Choroid plexus epithelial cell (primary cell): ENCODE measurements at regions not wholly inside any gene's neighbourhood (a gene's known extent, or its start where the extent isn't known, plus 50 kb on each side); places are given as distances from the start of the nearest gene placed in this dataset.

Experiments
- DNase-seq: peaks from one replicate; pipeline ENCODE4 v3.0.0-alpha.2; 2010; ENCODE audit warnings: low read depth
- H3K4me3 ChIP-seq: 2 replicates; pipeline ENCODE4 v1.5.1; 2011; ENCODE audit warnings: low read depth, mild to moderate bottlenecking, control low read depth, low read length, moderate library complexity
- TF ChIP-seq, protein P1 (sequence below): conservative IDR thresholded peaks from 2 replicates; pipeline ENCODE4 v1.5.1; 2011; ENCODE audit warnings: low read depth, mild to moderate bottlenecking, control low read depth, inconsistent platforms, low read length, moderate library complexity

DNA sequence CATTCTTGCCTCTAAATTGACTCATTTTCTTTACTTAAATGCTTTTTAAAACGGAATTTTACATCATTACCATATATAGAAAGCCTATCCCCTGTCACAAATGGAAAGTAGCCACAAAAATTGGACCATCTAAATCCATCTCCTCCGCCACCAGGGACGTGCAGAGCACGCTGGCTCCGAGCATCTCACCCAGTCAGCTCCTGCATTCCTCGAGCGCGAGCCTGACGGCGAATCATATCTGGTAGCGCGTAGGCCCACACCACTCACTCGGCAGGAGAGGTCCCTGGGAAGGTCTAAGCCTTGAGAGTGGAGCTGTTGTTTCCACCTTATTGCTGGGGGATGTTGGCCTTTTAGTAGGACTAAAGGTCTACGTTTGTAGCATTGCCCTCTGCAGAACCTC, 152.4 kb downstream of the TRIM29 start:
- TF ChIP-seq, protein P1, sequence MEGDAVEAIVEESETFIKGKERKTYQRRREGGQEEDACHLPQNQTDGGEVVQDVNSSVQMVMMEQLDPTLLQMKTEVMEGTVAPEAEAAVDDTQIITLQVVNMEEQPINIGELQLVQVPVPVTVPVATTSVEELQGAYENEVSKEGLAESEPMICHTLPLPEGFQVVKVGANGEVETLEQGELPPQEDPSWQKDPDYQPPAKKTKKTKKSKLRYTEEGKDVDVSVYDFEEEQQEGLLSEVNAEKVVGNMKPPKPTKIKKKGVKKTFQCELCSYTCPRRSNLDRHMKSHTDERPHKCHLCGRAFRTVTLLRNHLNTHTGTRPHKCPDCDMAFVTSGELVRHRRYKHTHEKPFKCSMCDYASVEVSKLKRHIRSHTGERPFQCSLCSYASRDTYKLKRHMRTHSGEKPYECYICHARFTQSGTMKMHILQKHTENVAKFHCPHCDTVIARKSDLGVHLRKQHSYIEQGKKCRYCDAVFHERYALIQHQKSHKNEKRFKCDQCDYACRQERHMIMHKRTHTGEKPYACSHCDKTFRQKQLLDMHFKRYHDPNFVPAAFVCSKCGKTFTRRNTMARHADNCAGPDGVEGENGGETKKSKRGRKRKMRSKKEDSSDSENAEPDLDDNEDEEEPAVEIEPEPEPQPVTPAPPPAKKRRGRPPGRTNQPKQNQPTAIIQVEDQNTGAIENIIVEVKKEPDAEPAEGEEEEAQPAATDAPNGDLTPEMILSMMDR: no peak
- DNase-seq: no peak
- no peak overlapping the region for H3K4me3 ChIP-seq

- TF ChIP-seq, protein P1: no peak
- H3K4me3 ChIP-seq: no peak overlapping the region
- DNase-seq: no peak
These were observed 154.1 kb downstream of the TRIM29 start for GRCh38 chr11:119983816-119984215.

- no peak overlapping the region for H3K4me3 ChIP-seq
- DNase-seq: no peak
- TF ChIP-seq, protein P1: no peak
These were observed 154.6 kb downstream of the TRIM29 start for GRCh38 chr11:119983240-119983732.

GRCh38 chr11:119982517-119983239, 155.2 kb downstream of the TRIM29 start:
- TF ChIP-seq, protein P1: no peak
- DNase-seq: no peak
- no peak overlapping the region for H3K4me3 ChIP-seq

- TF ChIP-seq, protein P1: no peak
- no peak for DNase-seq
- no peak overlapping the region for H3K4me3 ChIP-seq
These were observed 157.5 kb downstream of the TRIM29 start for GRCh38 chr11:119980431-119980830.

DNA sequence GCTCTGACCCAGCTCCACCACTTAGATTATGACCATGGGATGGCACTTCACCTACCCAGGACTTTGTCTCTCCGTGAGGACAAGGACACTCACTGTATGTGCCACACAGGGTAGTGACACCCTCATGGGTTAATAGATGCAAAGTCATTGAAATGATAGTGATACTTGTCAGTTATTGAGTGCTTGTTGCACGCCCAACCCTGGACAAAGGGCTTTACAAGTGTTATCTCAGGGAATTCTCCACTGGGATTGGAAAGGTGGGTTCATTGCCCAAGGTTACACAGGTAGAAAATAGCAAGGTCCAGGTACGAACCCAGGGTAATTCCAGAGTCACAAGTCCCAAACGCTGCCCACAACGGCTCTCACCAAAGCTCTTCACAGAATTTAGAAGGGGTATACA, 158.2 kb downstream of the TRIM29 start:
- TF ChIP-seq, protein P1: no peak
- no peak overlapping the region for H3K4me3 ChIP-seq
- no peak for DNase-seq

DNA sequence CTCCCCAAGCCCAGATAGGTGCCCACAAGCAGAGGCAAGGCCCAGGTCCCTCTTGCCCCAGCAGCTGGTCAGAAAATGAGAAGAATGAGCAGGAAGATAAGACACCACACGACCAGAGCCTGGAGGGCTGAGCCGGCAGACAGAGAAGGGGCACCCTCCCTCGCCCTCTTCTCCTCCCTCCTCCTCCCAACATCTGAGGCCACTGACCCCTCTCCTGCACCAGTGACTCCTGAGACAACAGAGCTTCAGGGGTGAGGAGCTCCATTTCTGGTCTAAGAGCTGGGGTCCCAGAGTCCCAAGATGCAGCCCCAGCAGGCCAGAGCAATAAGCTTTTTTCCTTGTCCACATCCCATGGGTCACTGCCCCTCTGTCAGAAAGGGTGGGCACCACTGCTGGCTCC, 159.2 kb downstream of the TRIM29 start:
- TF ChIP-seq, protein P1: no peak
- no peak for DNase-seq
- no peak overlapping the region for H3K4me3 ChIP-seq
